Mesodermal cell (in vitro differentiated cells): ENCODE measurements at regions not wholly inside any gene's neighbourhood (a gene's known extent, or its start where the extent isn't known, plus 50 kb on each side); places are given as distances from the start of the nearest gene placed in this dataset.

ENCODE experiments used
- H3K27ac ChIP-seq: 2 replicates; pipeline ENCODE4 v1.7.0; 2013; ENCODE audit warnings: mild to moderate bottlenecking, low read depth, low read length, moderate library complexity; ENCODE audit not compliant: severe bottlenecking
- H3K36me3 ChIP-seq: 2 replicates; pipeline ENCODE4 v1.7.1; 2013; ENCODE audit warnings: mild to moderate bottlenecking, low read length, moderate library complexity; ENCODE audit not compliant: control insufficient read depth, insufficient read depth
- H3K4me1 ChIP-seq: one replicate; pipeline ENCODE4 v1.7.1; 2013; ENCODE audit warnings: mild to moderate bottlenecking, low read length; ENCODE audit not compliant: insufficient read depth, control insufficient read depth, poor library complexity, severe bottlenecking
- H3K4me3 ChIP-seq: 2 replicates; pipeline ENCODE4 v1.7.0; 2013; ENCODE audit warnings: low read length, control low read depth, mild to moderate bottlenecking; ENCODE audit not compliant: insufficient read depth, poor library complexity, severe bottlenecking; ENCODE audit errors: extremely low read depth
- H3K9me3 ChIP-seq: 2 replicates; pipeline ENCODE4 v1.7.1; 2013; ENCODE audit warnings: mild to moderate bottlenecking, low read length, moderate library complexity; ENCODE audit not compliant: control insufficient read depth
- WGBS, 2 experiments: methylation state at CpG; one replicate each; pipeline ENCODE4 v1.1.5; 2013; ENCODE audit warnings: missing lambda C conversion rate in 2 of 2; ENCODE audit not compliant: insufficient coverage in 2 of 2; 5-methylcytosine and 5-hydroxymethylcytosine counted together

- Histone ChIP-seq H3K9me3 (no peaks in the 10 kb centered on the region), H3K4me3 (no peak overlapping the region), H3K27ac (no peak overlapping the region), H3K36me3 (no peaks in the 10 kb centered on the region), H3K4me1 (no peaks in the 10 kb centered on the region)
- WGBS, 2 experiments, result 67% methylated on average over 1 of the region's 3 CpGs; no CpG with 5 or more reads in 1 of the 2 experiments
Observed at GRCh38 chr6:92184933-92185332, 1234.4 kb downstream of the EPHA7 start.

DNA sequence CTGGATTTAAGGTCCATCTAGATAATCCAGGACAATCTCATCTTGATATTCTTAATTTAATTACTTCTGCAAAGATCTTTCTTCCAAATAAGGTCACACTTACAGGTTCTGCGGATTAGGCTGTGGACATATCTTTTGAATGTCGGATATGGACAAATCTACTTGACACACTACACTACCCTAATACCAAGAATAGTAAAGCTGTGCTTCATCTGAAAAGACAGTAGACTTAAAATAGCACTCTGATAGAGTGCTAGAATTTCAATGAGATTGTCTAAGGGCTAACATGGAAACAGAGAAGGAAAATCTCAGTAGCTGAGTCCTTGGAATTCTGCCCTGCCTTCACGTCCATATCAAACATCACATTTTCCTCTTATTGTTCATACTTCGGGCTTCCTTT lies 1238.0 kb downstream of the EPHA7 start:
- WGBS, 2 experiments, result no CpG with 5 or more reads among the region's 4 CpGs
- no peaks in the 10 kb centered on the region for H3K36me3 ChIP-seq
- no peak overlapping the region for H3K27ac ChIP-seq
- no peak overlapping the region for H3K4me3 ChIP-seq
- H3K9me3 ChIP-seq, result no peaks in the 10 kb centered on the region
- no peaks in the 10 kb centered on the region for H3K4me1 ChIP-seq

DNA sequence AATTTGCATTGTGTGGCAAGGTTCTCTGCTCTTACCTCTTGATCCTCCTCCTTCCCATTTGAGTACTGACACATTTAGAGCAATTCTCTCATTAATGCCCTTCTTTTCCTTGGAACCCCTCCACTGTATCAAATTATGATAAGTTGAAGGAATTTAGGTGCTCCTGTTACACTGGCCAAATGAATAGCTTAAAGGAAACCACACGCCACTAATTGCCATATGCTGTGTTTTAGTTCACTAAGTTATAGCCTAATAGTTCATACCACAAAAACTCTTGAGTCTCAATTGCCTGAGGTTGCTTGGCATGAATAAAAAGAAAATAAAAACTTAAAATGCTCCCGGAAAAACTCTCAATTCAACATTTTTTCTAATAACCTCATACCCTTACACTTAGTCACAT lies 1239.3 kb downstream of the EPHA7 start:
- Histone ChIP-seq H3K9me3 (no peaks in the 10 kb centered on the region), H3K27ac (no peak overlapping the region), H3K36me3 (no peaks in the 10 kb centered on the region), H3K4me1 (no peaks in the 10 kb centered on the region), H3K4me3 (no peak overlapping the region)
- WGBS, 2 experiments, result no CpG with 5 or more reads among the region's 2 CpGs

DNA sequence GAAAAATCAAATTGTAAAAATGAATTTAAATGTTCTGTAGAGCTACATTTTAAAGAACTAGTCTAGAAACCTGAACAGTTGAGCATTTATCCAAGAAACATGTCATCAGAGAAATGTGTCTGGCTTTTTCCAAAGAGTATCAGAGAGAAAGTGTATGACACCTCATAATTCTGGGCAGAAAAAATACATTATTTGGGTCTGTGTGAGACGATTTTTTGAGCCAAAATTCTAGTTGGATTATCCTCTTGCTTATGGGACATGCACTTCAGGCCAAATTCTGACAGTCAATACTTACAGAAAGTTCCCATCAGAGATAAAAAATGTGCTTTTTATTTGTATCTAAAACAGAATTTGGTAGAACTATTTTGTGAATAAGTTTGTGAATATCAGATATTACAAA lies 1242.7 kb downstream of the EPHA7 start:
- Histone ChIP-seq H3K36me3 (no peaks in the 10 kb centered on the region), H3K9me3 (no peaks in the 10 kb centered on the region), H3K4me3 (no peak overlapping the region), H3K4me1 (no peaks in the 10 kb centered on the region), H3K27ac (no peak overlapping the region)
- WGBS, 2 experiments, result no CpG with 5 or more reads among the region's 1 CpG

DNA sequence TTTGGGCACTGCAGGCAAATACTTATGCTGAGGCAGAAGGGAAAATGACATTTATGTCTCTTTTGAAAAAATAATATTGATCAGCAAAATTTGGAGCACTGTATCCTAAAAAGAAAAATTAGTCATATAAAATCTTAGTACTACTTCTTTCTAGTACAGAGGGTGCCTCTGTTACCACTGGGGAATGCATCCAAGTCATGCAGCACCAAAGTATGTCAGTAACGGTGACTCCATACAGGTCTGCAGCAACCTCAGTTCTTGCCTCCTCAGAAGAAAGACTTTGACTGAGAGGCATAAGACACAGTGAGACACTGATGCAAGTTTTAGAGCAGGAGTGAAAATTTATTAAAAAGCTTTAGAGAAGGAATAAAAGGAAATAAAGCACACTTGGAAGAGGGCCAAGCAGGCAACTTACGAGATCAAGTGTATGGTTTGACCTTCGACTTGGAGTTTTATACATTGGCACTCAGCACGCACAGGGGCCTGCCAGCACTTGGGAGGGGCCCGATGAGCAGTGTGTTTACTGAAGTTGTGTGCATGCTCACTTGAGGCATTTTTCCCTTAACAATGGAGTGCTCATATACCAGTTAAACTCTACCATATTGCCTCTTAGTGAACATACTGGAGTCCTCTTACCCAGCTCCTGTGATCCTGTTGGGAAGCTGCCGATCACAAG lies 1244.8 kb downstream of the EPHA7 start:
- Histone ChIP-seq H3K9me3 (no peaks in the 10 kb centered on the region), H3K4me1 (no peaks in the 10 kb centered on the region), H3K36me3 (no peaks in the 10 kb centered on the region), H3K4me3 (no peak overlapping the region), H3K27ac (no peak overlapping the region)
- WGBS, 2 experiments, result 94 to 97% methylated on average over 4 to 5 of the region's 6 CpGs

DNA sequence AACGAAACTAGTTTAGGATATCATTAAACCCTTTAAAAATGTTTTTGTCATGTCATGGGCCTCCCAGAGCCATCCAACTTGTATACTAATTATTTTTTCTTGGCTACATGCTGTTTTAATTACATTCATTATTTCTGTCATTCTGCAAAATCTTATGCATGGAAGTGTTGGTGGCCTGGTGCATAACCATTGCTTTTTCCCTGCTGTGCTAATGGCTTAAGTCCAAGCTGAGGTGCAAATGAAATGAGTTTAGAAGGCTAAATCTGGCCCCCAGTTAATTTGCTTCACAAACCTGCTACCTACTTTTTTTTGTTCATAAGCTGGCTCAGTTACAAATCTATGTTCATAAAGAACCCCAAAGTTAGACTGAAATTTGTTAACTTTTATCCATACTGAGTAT lies 1249.9 kb downstream of the EPHA7 start:
- Histone ChIP-seq H3K4me3 (no peak overlapping the region), H3K9me3 (no peaks in the 10 kb centered on the region), H3K4me1 (no peaks in the 10 kb centered on the region), H3K36me3 (no peaks in the 10 kb centered on the region), H3K27ac (no peak overlapping the region)
- WGBS, 2 experiments, result no CpG with 5 or more reads among the region's 1 CpG

- H3K4me3 ChIP-seq, result no peak overlapping the region
- H3K4me1 ChIP-seq, result no peaks in the 10 kb centered on the region
- H3K36me3 ChIP-seq, result no peaks in the 10 kb centered on the region
- H3K27ac ChIP-seq, result no peak overlapping the region
- H3K9me3 ChIP-seq, result no peaks in the 10 kb centered on the region
Observed at GRCh38 chr6:92166666-92167065, 1252.7 kb downstream of the EPHA7 start.

DNA sequence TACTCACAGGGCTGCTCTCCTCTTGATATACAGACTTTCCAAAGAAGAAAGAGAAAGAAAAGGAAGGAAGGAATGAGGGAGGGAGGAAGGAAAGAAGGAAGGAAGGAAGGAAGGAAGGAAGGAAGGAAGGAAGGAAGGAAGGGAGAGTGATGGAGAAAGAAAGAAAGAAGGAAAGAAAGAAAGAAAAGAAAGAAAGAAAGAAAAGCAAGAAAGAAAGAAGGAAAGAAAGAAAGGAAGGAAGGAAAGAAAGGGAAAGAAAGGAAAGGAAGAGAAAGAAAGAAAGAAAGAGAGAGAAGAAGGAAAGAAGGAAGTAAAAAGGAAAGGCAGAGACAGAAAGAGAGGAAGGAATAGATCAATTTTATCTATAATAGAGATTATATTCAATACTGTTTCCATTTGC lies 1257.4 kb downstream of the EPHA7 start:
- H3K36me3 ChIP-seq, result no peaks in the 10 kb centered on the region
- H3K27ac ChIP-seq, result no peak overlapping the region
- no peaks in the 10 kb centered on the region for H3K9me3 ChIP-seq
- no peaks in the 10 kb centered on the region for H3K4me1 ChIP-seq
- no peak overlapping the region for H3K4me3 ChIP-seq

DNA sequence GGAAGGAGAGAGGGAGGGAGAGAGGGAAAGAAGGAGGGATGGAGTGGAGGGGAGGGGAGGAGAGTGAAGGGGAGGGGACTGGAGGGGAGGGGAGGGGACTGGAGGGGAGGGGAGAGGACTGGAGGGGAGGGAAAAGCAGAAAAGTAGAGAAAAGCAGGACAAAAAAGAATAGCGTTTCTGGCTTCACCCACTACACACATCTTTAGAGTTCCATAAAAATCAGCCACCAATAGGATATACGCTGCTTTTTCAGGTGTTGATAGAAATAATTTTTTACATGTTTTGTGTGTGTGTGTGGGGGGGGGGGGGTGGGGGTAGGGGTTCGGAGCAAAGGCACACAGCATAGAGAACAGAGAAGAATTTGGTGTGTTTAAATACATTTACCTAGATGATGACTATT lies 1259.1 kb downstream of the EPHA7 start:
- no CpG with 5 or more reads among the region's 3 CpGs for WGBS, 2 experiments
- Histone ChIP-seq H3K4me1 (no peaks in the 10 kb centered on the region), H3K36me3 (no peaks in the 10 kb centered on the region), H3K27ac (no peak overlapping the region), H3K4me3 (no peak overlapping the region), H3K9me3 (no peaks in the 10 kb centered on the region)

DNA sequence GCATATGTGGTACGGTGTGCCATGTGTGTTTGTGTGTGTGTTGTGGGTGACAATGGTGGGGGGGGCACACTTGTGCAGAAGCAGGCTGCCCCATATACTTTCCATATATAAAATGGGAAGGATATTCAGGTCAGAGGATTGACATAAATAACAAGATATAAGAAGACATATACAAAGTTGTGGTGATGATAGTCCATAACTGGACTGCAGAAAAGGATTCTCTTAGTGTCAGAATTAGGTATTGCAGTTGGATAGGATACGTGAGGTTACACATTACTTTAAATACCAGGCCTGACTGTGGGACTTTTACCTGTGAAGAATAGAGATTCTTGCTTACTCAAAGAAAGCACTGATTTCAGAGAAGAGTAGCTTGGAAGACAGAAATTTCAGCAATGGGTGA lies 1260.3 kb downstream of the EPHA7 start:
- H3K4me1 ChIP-seq, result no peaks in the 10 kb centered on the region
- no CpG with 5 or more reads among the region's 2 CpGs for WGBS, 2 experiments

DNA sequence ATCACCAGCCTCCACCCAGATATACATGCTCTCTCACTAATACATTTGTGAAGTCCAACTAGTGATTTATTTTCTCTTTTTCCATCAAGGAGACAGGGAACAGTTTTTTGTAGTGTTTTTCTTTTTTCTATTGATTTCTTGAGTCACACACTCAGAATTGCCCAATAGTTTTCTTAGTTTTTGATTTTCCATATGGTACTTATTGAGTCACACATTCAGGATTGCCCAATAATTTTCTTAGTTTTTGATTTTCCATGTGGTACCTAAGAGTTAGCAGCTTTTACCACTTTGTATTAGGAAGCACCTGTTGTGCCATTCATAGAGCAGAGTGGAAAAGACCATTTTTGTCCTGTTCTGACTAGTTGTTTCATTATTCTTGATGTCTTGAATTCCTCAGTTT lies 1268.8 kb downstream of the EPHA7 start:
- Histone ChIP-seq H3K4me1 (no peaks in the 10 kb centered on the region), H3K36me3 (no peaks in the 10 kb centered on the region), H3K27ac (no peak overlapping the region), H3K9me3 (no peaks in the 10 kb centered on the region), H3K4me3 (no peak overlapping the region)

More for the DNA sequence above, 1260.3 kb downstream of the EPHA7 start:
- no peak overlapping the region for H3K27ac ChIP-seq
- no peaks in the 10 kb centered on the region for H3K36me3 ChIP-seq
- H3K4me3 ChIP-seq, result no peak overlapping the region
- no peaks in the 10 kb centered on the region for H3K9me3 ChIP-seq
